ENCODE measurements at regions not wholly inside any gene's neighbourhood (a gene's known extent, or its start where the extent isn't known, plus 50 kb on each side); places are given as distances from the start of the nearest gene placed in this dataset.

DNA sequence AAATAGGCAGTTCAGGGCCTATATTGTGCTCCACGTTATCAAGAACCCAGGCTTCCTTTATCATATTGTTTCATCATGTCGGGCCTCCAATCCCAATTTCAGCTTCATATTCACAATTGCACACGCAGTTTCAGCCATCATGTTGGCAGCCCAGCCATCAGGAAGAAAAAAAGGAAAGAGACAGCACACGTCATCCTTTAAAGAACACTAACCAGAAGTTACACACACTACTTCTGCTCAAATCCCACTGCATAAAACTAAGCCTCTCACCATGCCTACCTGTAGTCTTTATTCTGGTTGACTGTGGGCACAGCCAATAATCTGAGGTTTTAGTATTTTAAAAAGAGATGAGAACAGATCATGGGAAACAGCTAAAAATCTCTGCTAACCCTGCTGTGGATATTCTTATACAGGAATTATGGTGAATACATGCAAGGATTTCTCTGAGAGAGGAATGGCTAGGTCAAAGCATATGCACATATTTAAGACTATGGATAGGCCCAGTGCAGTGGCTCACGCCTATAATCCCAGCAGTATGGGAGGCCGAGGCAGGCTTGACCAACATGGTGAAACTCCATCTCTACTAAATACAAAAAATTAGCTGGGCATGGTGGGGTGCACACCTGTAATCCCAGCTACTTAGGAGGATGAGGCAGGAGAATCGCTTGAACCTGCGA, 534.4 kb downstream of the ETV1 start:
- TF ChIP-seq, protein P1, sequence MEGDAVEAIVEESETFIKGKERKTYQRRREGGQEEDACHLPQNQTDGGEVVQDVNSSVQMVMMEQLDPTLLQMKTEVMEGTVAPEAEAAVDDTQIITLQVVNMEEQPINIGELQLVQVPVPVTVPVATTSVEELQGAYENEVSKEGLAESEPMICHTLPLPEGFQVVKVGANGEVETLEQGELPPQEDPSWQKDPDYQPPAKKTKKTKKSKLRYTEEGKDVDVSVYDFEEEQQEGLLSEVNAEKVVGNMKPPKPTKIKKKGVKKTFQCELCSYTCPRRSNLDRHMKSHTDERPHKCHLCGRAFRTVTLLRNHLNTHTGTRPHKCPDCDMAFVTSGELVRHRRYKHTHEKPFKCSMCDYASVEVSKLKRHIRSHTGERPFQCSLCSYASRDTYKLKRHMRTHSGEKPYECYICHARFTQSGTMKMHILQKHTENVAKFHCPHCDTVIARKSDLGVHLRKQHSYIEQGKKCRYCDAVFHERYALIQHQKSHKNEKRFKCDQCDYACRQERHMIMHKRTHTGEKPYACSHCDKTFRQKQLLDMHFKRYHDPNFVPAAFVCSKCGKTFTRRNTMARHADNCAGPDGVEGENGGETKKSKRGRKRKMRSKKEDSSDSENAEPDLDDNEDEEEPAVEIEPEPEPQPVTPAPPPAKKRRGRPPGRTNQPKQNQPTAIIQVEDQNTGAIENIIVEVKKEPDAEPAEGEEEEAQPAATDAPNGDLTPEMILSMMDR (IDR thresholded peaks at IDR 0.05): no peak
- TF ChIP-seq ZFX (IDR thresholded peaks at IDR 0.05; ENCODE audit: borderline replicate concordance): no peak

Data from 22Rv1 (cell line).